GM13976 (cell line): ENCODE measurements at regions not wholly inside any gene's neighbourhood (a gene's known extent, or its start where the extent isn't known, plus 50 kb on each side); places are given as distances from the start of the nearest gene placed in this dataset.
"Not testable (repeated sequence)": the region's sequence is repeated elsewhere in the genome, so short reads cannot be mapped to it uniquely, and the experiment has no call there.

ENCODE experiments used
- DNase-seq: peaks from one replicate; pipeline ENCODE4 v3.0.0; 2012; ENCODE audit warnings: low spot score
- CTCF ChIP-seq: IDR thresholded peaks from 2 replicates; pipeline ENCODE4 v1.5.1; 2012; ENCODE audit warnings: borderline replicate concordance, mild to moderate bottlenecking; ENCODE audit not compliant: insufficient read depth; ENCODE audit errors: extremely low read depth, missing control alignments, control extremely low read depth
- in situ Hi-C: fragments of 300-500 bp; cut with MboI; formaldehyde crosslinking; loops from one replicate; pipeline ENCODE4 v1.12.0; 2022; ENCODE audit warnings: low sequenced_read_pairs, mixed read lengths, inconsistent platforms; ENCODE audit not compliant: unreplicated experiment

- TF ChIP-seq CTCF = no peak
- no peak for DNase-seq
- in situ Hi-C loops = no loop called here
Measured at GRCh38 chr16:65737831-65738230, 616.0 kb upstream of the CDH11 start.

- DNase-seq, in situ Hi-C loops: not testable (repeated sequence)
Measured at GRCh38 chr16:65735615-65736014, 613.8 kb upstream of the CDH11 start.

GRCh38 chr16:65733721-65734120, 611.9 kb upstream of the CDH11 start:
- in situ Hi-C loops = no loop called here
- no peak for TF ChIP-seq CTCF
- DNase-seq = no peak

GRCh38 chr16:65731833-65732232, 610.0 kb upstream of the CDH11 start:
- DNase-seq = no peak

GRCh38 chr16:65728652-65729051, 606.8 kb upstream of the CDH11 start:
- in situ Hi-C loops = no loop called here
- no peak for DNase-seq
- no peak for TF ChIP-seq CTCF

More at GRCh38 chr16:65731833-65732232, 610.0 kb upstream of the CDH11 start:
- TF ChIP-seq CTCF = no peak
- in situ Hi-C loops = no loop called here

GRCh38 chr16:65728167-65728566, 606.3 kb upstream of the CDH11 start:
- no peak for TF ChIP-seq CTCF
- no peak for DNase-seq
- in situ Hi-C loops = no loop called here

GRCh38 chr16:65727534-65728137, 605.8 kb upstream of the CDH11 start:
- in situ Hi-C loops = no loop called here
- DNase-seq = no peak
- TF ChIP-seq CTCF = no peak
